HAP-1 (cell line): ENCODE measurements at regions not wholly inside any gene's neighbourhood (a gene's known extent, or its start where the extent isn't known, plus 50 kb on each side); places are given as distances from the start of the nearest gene placed in this dataset.

Source experiments
- DNase-seq, 2 experiments: peaks; one replicate each; pipeline ENCODE4 v3.0.0-alpha.2; 2016 to 2020; ENCODE audit warnings: low spot score in 2 of 2
- H3K27me3 ChIP-seq: fragments of 250-450 bp; sonication (Bioruptor Pico); 2 replicates; pipeline ENCODE4 v1.5.1; 2020; ENCODE audit warnings: low read depth, mild to moderate bottlenecking, moderate library complexity
- H3K36me3 ChIP-seq: fragments of 250-450 bp; sonication (Bioruptor Pico); replicated peaks from 2 replicates; pipeline ENCODE4 v1.5.1; 2020; ENCODE audit warnings: mild to moderate bottlenecking
- H3K4me1 ChIP-seq: fragments of 250-450 bp; sonication (Bioruptor Pico); 2 replicates; pipeline ENCODE4 v1.5.1; 2020; ENCODE audit warnings: mild to moderate bottlenecking
- H3K4me3 ChIP-seq: fragments of 250-450 bp; sonication (Bioruptor Pico); 2 replicates; pipeline ENCODE4 v1.5.1; 2020; ENCODE audit warnings: mild to moderate bottlenecking, moderate library complexity
- H3K9me3 ChIP-seq: fragments of 250-450 bp; sonication (Bioruptor Pico); 2 replicates; pipeline ENCODE4 v1.5.1; 2020; ENCODE audit warnings: mild to moderate bottlenecking, moderate library complexity
- in situ Hi-C: fragments of 300-500 bp; cut with MboI; formaldehyde crosslinking; loops from 3 replicates; pipeline ENCODE4 v1.14.3; 2020; ENCODE audit warnings: low sequenced_read_pairs, inconsistent platforms, mixed read lengths

DNA sequence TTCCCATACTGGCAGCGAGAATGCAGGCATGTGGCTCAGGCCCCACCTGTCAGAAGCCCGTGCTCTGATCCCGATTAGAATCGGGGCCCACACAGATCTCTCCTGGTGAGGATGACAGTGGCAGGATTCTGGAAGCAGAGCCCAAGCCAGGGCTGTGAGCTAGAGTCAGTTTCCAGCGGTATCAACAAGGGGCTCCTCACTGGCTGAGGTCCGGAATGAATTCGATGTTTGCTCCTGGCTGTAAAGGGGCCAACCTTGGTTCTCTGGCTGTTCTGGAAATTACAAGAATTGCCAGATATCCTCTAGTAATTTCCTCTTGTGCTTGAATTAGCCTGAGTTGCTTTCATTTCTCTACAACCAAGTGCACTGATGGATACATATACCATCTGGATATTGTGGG is 129.1 kb upstream of the SPRY4 start:
- Histone ChIP-seq H3K4me3 (no peak overlapping the region), H3K9me3 (no peaks in the 10 kb centered on the region), H3K36me3 (no peaks in the 10 kb centered on the region), H3K4me1 (no peaks in the 10 kb centered on the region), H3K27me3 (no peaks in the 10 kb centered on the region)
- DNase-seq, result no peak
- in situ Hi-C loops, result no loop called here

DNA sequence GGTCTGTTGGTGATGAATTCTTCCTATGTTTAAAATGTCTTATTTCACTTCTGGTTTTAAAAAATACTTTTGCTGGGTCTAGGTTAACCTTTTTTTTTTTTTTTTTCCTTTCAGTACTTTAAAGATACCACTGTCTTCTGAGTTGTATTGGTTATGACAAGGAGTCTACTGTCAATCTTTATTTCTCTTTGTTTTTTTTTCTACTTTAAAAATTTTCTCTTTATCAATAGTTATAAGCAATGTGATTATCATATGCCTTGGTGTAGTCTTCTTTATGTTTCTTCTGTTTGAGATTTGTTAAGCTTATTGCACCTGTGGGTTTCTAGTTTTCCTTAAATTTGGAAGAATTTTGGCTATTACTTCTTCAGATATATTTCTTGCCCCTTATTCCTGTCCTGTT is 125.6 kb upstream of the SPRY4 start:
- Histone ChIP-seq H3K9me3 (no peaks in the 10 kb centered on the region), H3K4me1 (no peaks in the 10 kb centered on the region), H3K4me3 (no peak overlapping the region), H3K27me3 (peaks cover 3% of the 10 kb centered on the region; the same call in 1 of the 2 replicates), H3K36me3 (no peaks in the 10 kb centered on the region)
- in situ Hi-C loops, result no loop called here
- no peak for DNase-seq

DNA sequence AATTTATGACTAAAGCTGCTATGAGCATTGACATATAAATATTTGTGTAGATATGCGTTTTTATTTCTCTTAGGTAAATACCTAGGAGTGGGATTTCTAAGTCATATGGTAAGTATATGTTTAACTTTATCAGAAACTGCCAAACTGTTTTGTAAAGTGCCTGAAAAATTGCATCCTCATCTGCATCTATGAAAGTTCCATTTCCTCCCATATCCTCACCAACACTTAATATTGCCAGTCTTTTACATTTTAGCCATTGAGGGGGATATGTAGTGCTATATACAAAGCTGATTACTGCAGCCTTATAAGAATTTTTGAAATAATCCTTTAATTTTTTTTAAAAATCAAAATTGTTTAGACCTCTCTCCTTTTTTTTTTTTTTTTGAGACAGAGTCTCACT is 123.1 kb upstream of the SPRY4 start:
- H3K36me3 ChIP-seq, result no peaks in the 10 kb centered on the region
- H3K4me3 ChIP-seq, result no peak overlapping the region
- H3K4me1 ChIP-seq, result no peaks in the 10 kb centered on the region
- in situ Hi-C loops, result no loop called here
- H3K27me3 ChIP-seq, result peaks cover 3% of the 10 kb centered on the region; the same call in 1 of the 2 replicates
- no peaks in the 10 kb centered on the region for H3K9me3 ChIP-seq
- no peak for DNase-seq

DNA sequence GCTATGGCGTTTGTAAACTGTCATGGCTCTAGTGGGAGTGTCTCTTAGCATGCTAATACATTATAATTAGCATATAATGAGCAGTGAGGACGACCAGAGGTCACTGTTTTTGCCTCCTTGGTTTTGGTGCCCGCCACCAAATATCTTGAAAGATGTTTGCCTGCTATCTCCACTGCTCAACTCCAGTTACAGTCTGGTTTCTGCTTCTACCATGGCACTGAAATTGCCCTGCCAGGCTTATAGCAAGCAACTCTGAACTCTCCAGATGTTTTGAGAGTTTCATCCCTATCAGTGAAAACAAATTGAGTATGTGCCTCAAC is 122.1 kb upstream of the SPRY4 start:
- peaks cover 3% of the 10 kb centered on the region; the same call in 1 of the 2 replicates for H3K27me3 ChIP-seq
- H3K36me3 ChIP-seq, result no peaks in the 10 kb centered on the region
- no peak overlapping the region for H3K4me3 ChIP-seq
- in situ Hi-C loops, result no loop called here
- DNase-seq, result no peak
- H3K9me3 ChIP-seq, result no peaks in the 10 kb centered on the region
- H3K4me1 ChIP-seq, result no peaks in the 10 kb centered on the region

DNA sequence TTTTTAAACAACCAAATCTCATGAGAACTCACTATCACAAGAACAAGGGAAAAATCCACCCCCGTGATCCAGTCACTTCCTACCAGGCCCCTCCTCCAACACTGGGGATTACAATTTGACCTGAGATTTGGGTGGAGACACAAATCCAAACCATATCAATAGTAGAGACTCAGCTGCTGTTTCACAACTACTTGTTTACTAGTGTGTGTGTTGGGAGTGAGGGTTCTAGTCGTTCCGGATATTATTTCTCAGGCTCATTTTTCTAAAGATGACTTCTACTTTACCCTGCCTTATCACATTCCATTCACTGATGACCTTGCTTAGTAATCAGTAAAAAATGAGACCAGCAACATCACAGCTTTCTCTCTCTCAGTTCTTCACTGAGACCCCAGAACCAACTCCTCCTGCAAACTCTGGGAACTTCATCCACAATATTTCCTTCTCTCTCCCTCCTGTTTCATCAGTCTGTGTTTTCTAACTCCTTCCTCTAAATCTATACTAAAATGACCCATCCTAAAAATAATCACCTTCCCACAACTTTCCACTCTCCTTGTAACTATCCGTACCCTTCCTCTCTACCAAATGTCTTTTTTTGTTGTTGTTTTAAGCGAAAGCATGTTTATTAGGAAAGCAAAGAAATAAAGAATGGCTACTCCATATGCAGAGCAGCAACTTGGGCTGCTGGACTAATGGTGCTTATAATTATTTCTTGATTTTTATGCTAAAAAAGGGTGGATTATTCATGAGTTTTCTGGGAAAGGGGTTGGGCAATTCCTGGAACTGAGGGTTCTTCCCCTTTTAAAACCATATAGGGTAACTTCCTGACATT is 121.5 kb upstream of the SPRY4 start:
- no peaks in the 10 kb centered on the region for H3K9me3 ChIP-seq
- H3K4me1 ChIP-seq, result no peaks in the 10 kb centered on the region
- in situ Hi-C loops, result no loop called here
- H3K27me3 ChIP-seq, result peaks cover 3% of the 10 kb centered on the region; the same call in 1 of the 2 replicates
- H3K36me3 ChIP-seq, result no peaks in the 10 kb centered on the region
- DNase-seq, result no peak
- H3K4me3 ChIP-seq, result no peak overlapping the region

DNA sequence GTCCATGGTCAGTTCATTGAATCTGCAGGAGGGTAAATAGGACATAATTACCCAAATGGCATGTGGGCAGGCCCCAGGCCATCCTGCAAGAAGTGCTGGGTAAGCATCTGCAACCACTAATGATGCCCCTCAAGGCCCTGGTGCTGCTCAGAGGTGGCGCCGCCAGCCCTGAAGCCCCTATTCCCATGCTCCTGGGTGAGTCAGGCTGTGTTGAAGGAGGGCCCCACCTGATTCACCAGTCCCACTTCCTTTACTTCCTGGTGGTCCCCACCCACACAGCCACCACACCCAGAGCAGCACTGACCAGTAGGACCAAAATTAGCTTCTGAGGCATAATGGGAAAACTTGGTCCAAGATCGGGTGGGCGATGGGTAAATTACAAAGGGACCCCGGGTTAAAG is 120.4 kb upstream of the SPRY4 start:
- H3K9me3 ChIP-seq, result no peaks in the 10 kb centered on the region
- no peak for DNase-seq
- H3K36me3 ChIP-seq, result no peaks in the 10 kb centered on the region
- peaks cover 3% of the 10 kb centered on the region; the same call in 1 of the 2 replicates for H3K27me3 ChIP-seq
- in situ Hi-C loops, result no loop called here
- H3K4me1 ChIP-seq, result no peaks in the 10 kb centered on the region
- H3K4me3 ChIP-seq, result no peak overlapping the region

DNA sequence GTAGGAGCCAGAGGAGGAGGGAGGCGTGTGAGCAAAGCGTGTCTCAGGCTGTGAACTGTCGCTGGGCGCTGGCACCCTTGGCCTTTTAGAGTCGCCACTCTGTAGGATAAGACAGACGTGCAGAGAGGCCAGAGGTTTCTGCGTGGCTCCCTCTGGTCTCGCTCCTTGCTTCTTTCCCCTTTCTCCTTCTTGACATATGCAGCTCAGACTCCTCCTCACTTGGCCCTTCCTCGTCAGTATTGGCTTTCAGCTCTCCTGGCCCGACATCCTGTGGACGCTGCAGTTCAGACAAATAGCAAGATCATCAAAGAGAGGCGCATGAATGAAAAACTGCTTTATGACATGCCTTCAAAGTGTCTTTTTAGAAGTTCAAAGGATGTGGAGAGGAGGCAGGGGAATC is 116.8 kb upstream of the SPRY4 start:
- Histone ChIP-seq H3K9me3 (no peaks in the 10 kb centered on the region), H3K4me3 (no peak overlapping the region), H3K36me3 (no peaks in the 10 kb centered on the region), H3K4me1 (no peaks in the 10 kb centered on the region), H3K27me3 (no peaks in the 10 kb centered on the region)
- in situ Hi-C loops, result no loop called here
- no peak for DNase-seq

DNA sequence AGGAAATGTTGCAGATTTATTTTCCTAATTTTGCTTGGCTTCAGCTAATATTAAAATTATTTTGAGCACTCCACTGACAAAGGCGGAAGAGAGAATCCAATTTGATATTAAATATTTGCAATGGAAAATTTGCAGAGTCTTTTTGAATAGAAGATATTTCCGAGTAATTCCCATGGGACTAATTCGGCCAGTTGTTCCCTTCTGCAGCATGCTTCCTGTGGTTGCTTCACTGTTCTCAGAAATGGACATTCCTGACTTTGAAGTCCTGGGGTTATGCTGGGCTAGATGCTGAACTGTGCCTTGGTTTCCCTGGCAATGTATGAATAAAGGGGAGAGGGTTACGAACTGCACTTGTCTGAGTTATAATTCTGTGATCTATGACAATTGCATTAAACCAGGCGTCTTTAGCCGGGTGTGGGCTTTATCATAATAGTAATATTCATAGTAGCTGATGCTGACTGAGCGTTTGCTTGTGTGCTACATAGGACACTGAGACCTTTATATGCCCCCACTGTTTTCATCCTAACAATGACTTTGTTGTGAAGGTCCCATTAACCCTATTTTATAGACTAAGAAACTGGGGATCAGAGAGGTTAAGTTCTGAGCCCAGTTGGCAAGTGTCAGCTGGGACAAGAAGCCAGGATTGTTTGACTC is 114.5 kb upstream of the SPRY4 start:
- in situ Hi-C loops, result no loop called here
- H3K27me3 ChIP-seq, result no peaks in the 10 kb centered on the region
- no peak for DNase-seq

DNA sequence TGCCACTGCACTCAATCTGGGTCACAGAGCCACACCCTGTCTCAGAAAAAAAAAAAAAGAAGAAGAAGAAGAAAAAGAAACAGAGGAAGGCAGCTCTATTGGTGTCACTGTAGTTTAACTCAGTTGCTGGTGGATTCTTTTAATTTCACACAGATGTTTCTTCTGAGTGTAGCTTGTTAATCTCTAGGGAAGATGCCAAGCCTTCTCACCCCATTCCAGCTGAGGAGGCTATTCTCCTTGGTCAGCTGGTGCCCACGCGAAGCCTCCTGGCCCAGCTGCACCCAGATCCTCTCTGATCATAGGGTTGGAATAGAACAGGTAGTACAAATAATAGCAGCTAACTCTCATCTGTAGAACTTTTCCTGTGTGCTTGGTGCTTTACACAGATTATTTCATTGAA is 113.8 kb upstream of the SPRY4 start:
- no peaks in the 10 kb centered on the region for H3K4me1 ChIP-seq
- no peaks in the 10 kb centered on the region for H3K9me3 ChIP-seq
- H3K27me3 ChIP-seq, result no peaks in the 10 kb centered on the region; the same call in 1 of the 2 replicates
- H3K36me3 ChIP-seq, result no peaks in the 10 kb centered on the region
- in situ Hi-C loops, result no loop called here
- DNase-seq, result no peak
- no peak overlapping the region for H3K4me3 ChIP-seq

More for the DNA sequence above, 114.5 kb upstream of the SPRY4 start:
- no peaks in the 10 kb centered on the region for H3K9me3 ChIP-seq
- H3K36me3 ChIP-seq, result no peaks in the 10 kb centered on the region
- no peak overlapping the region for H3K4me3 ChIP-seq
- H3K4me1 ChIP-seq, result no peaks in the 10 kb centered on the region

DNA sequence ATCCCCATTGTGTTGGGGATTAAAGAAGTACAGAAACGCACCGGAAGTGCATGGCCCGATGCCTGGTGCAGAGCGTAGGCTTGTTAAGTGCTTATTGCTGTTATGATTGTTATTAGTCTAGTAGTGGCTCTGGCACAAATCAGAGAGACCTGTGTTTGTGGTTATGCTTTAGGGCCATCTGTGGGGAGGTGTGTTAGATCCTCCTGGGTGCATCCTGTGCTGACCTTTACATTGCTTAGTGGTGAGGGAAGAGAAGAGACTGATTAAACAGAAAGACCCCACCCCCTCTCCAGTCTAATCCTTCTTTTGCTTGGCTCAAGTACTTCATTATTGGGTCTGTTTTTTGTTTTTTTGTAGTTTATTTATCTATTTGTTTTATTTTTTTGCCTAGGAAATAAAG is 112.7 kb upstream of the SPRY4 start:
- no peaks in the 10 kb centered on the region for H3K4me1 ChIP-seq
- peaks cover 6% of the 10 kb centered on the region; the same call in 1 of the 2 replicates for H3K27me3 ChIP-seq
- in situ Hi-C loops, result no loop called here
- DNase-seq, result no peak
- H3K9me3 ChIP-seq, result no peaks in the 10 kb centered on the region
- no peaks in the 10 kb centered on the region for H3K36me3 ChIP-seq
- no peak overlapping the region for H3K4me3 ChIP-seq

DNA sequence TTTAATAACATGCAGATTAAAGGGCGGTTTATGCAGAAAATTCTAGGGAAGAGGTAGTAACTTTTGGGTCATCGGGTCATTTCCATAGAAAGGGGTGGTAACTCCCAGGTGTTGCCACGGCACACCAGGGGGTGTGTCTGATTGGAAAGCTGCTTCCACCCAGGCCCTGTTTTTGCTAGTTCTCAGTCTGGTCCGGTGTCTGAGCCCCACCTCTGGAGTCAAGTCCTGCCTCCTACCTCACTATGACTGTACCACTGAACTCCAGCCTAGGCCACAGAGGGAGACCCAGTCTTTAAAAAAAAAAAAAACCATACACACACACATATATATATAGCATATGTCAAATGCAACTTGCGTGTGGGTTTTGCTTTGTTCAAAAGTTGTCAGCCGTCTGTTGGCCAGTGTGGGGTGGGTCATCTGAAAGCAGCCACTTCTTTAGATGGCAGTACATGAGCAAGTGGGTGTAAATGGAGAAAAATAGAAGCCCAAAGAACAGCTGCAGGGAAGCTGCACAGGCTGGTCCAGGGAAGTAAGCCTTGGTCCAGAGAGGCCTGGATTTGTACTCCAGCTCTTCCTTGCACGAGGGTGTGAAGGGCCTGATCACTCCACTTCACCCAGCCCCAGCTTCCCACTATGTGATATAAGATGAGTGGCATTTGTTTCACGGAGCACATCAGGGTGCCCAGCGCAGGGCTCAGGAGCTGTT is 110.7 kb upstream of the SPRY4 start:
- no peak overlapping the region for H3K4me3 ChIP-seq
- no peaks in the 10 kb centered on the region for H3K36me3 ChIP-seq
- H3K9me3 ChIP-seq, result no peaks in the 10 kb centered on the region
- in situ Hi-C loops, result no loop called here
- no peaks in the 10 kb centered on the region for H3K4me1 ChIP-seq
- no peak for DNase-seq
- H3K27me3 ChIP-seq, result peaks cover 15% of the 10 kb centered on the region; the same call in 1 of the 2 replicates

DNA sequence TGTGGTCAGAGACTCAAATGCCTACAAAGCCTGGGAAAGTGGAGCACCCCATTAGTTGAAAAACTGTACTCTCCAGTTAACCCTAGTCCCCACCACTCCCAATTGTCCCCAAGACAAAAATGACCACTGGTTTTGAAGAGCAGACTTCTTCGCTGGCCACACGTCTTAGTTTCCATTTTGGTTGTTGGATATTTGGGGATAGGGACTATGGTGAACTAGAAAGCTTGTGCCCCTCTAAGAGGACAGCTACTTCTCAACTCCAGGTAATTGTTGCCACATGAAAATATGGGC is 109.4 kb upstream of the SPRY4 start:
- peaks cover 15% of the 10 kb centered on the region; the same call in 1 of the 2 replicates for H3K27me3 ChIP-seq
- in situ Hi-C loops, result no loop called here
- no peaks in the 10 kb centered on the region for H3K36me3 ChIP-seq
- no peak overlapping the region for H3K4me3 ChIP-seq
- no peak for DNase-seq
- no peaks in the 10 kb centered on the region for H3K9me3 ChIP-seq
- H3K4me1 ChIP-seq, result no peaks in the 10 kb centered on the region

DNA sequence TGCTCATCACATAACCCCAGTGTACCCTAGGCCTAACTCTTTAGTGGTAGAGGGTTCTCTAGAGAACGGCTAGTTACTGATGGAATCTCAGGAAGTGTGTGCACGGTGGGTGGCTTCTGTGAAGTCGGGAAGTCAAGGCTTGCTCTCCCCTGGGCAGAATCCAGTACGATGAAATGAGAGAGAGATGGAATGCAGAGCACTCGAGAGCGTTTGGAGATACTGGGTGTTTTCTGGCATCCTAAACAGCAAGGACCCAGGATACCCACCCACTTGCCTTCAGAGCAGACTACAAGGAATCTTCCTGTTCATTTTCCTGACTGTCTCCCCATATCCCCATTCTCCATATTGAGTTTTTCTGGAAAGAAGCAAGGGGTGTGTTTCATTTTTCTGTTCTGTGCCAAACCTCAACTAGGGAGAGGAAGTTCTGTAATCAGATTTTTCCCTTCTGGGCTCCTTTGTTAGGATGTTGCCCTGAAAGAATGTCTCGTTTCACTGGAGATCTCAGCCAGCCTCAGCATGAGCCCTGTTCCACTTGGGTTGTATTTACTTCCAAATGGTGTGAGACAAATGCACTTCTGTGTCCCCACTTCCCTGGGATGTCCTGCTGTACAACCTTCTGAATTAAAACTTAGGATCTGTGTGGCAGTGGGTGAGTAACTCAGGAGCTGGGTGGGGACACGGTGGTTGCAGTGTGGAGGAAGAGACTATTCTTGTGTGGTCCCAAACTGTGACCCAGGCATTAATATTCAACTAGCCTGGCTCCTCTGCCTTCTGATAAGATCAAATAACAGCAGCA is 108.9 kb upstream of the SPRY4 start:
- H3K9me3 ChIP-seq, result no peaks in the 10 kb centered on the region
- H3K36me3 ChIP-seq, result no peaks in the 10 kb centered on the region
- H3K4me1 ChIP-seq, result no peaks in the 10 kb centered on the region
- in situ Hi-C loops, result no loop called here
- peaks cover 15% of the 10 kb centered on the region; the same call in 1 of the 2 replicates for H3K27me3 ChIP-seq
- H3K4me3 ChIP-seq, result no peak overlapping the region
- DNase-seq, result no peak
